HG02759 (cell line): ENCODE measurements at regions not wholly inside any gene's neighbourhood (a gene's known extent, or its start where the extent isn't known, plus 50 kb on each side); places are given as distances from the start of the nearest gene placed in this dataset.

ENCODE experiments used
- ATAC-seq: cut with Tn5 transposase; IDR thresholded peaks from one replicate; pipeline ENCODE4 v1.9.1; 2021; ENCODE audit warnings: mild to moderate bottlenecking, moderate library complexity; ENCODE audit not compliant: unreplicated experiment

DNA sequence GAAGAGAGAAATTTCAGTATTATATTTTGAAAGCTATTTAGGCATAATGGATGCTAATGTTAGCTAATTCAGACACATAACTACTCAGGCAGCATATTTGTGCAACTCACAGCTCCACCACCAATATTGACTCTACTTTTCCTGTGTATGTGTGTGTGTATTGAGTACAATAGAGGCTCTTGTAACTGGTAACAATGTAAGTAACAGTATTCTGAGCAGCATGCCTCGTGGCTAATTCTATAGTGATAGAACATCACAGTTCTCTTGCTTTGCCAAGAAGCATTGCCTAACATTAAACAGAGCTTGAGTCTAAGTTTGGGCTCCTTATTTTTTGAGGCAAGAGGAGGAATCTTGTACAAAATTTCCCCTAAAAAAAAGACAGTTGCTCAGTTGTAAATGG lies 98.6 kb upstream of the ARHGEF26 start:
- no peak for ATAC-seq

GRCh38 chr3:154023148-154023547 lies 98.0 kb upstream of the ARHGEF26 start:
- ATAC-seq, result no peak

DNA sequence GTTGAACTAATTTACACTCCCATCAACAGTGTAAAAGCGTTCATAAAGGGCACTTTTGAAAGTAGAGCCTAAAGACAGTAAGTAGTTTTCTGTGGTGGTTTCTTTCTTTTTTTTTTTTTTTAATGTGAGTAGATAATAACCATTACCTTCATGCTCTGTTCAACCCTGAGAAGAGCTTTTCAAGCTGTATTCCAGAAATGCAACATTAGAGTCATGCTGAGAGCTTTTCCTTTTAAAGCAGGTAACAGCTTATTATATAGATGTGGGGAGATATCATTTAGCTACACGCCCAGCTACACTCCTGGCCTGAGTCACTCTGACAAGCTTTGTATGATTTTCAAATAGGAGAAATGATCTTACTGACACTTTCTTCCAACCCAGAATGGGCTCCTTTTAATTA lies 96.2 kb upstream of the ARHGEF26 start:
- ATAC-seq, result no peak

- ATAC-seq, result no peak
Measured at GRCh38 chr3:154029926-154030325, 91.3 kb upstream of the ARHGEF26 start.

GRCh38 chr3:154034797-154035330 lies 86.3 kb upstream of the ARHGEF26 start:
- ATAC-seq, result no peak

GRCh38 chr3:154040283-154040682 lies 80.9 kb upstream of the ARHGEF26 start:
- ATAC-seq, result peak; percentile 66

DNA sequence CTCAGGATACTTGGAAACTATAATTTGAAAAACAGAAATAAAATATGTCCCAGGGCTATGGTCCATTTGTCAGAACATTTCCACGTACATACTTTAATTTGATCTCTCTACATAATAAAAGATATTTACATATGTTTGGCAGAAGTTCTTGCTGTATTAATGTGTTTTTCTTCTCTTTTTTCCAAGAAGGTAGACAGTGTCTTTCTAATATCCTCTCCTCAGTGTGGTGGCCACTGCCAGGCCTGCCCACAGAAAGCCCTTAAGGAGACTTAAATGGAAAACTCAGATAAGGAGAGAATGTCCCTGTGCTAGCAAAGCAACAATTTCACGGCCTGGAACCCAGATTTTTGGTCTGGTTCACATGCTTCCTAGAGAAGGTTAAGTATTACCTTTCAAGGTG lies 76.5 kb upstream of the ARHGEF26 start:
- no peak for ATAC-seq

- ATAC-seq, result no peak
Measured at GRCh38 chr3:154050216-154050615, 71.0 kb upstream of the ARHGEF26 start.

- no peak for ATAC-seq
Measured at GRCh38 chr3:154050766-154051165, 70.4 kb upstream of the ARHGEF26 start.

DNA sequence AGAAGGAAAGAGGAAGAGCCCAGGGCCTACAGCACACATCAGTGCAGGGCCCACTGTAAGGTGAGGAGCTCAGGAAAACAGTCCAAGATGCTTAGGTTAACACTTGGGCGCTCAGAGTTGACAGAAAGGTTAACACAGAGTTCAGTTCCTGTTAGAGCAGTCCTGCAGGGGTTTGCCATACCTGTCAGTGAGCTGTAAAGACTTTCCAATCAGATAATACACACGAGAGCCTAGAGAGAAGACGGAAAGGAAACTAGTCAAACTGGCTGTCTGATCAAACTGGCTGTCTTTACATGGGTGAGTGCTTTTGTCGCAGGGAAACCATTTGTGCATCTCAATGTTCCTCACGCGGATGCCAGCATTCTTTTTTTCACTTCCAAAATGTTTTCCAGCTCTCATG lies 61.4 kb upstream of the ARHGEF26 start:
- ATAC-seq, result no peak

DNA sequence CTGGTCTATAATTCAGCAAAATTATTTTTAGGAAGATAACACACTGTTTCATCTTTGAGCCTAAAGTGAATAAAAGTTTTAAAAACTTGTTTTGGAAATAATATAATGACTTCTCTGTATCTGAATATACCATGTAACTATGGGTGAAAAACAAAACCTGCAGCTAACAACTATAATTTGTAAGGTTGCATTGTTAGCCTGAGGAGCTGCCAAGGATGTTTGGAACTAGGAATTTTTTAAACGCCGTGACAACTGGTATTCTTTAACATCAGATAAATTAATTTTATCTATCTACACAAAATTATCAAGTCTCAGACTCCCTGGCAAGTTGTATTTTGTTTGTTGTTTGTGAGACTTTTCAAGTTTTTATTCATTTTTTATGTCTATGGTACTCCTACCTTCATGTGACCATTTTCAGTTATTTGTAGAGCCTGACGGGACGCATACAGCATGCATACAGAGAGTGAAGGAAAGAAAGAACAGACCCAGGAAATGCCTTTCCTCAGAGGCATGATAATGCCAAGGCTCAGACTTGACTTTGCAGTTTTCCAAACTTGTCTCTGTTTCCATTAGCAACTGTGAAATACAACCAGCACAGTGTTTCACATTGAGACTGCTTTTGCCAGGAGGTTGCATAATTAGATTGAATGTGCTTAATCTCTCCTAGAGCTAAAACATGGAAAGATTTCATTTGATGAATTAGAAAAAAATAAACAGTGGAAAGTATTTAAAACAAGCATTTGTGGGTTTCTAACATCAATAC lies 60.8 kb upstream of the ARHGEF26 start:
- ATAC-seq, result no peak

DNA sequence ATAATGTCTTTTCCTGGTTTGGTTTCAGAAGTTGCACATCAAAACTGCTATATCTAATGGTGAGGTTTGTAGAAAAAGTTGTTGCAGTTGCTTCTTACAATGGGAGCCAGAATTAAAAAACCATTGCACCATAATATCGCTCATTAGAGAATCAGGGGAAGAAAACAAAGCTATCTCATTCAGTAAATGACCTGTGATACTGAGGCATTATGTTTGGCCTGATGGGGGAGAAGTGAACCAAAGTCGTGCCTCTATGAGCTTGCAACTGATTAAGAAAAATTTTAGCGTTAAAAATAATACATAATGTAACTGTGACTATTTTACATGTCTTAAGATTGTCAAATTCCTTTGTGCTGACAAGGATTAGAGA lies 60.2 kb upstream of the ARHGEF26 start:
- no peak for ATAC-seq

- no peak for ATAC-seq
Measured at GRCh38 chr3:154062513-154062912, 58.7 kb upstream of the ARHGEF26 start.

DNA sequence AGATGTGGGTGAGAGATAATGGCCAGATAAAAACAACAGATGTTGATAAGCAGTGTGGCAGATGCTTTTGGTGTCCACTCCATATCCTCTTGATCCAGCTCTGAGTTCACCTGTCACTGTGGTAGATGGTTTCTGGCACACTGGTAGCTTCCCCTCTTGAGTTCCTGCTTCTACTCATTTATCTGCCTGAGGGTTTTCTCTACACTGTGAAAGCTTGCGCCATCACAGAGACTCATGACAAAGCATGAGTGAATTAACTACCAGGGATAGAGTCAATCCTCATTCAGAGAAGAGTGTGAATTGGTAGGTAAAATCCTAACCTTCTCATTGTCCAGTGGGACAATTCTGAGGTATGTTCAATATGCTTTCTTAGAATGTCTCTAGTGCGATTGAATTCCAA lies 50.0 kb upstream of the ARHGEF26 start:
- ATAC-seq, result no peak
